ENCODE measurements at regions not wholly inside any gene's neighbourhood (a gene's known extent, or its start where the extent isn't known, plus 50 kb on each side); places are given as distances from the start of the nearest gene placed in this dataset.

- TF ChIP-seq POLR2AphosphoS5 (IDR thresholded peaks at IDR 0.05) (no peak), CTCF (IDR thresholded peaks at IDR 0.05 in 8 of 11, conservative IDR thresholded peaks at IDR 0.05 in 3 of 11) (no peak)
These were observed 688.9 kb upstream of the POT1 start for GRCh38 chr7:125618516-125618915.

Measured in spleen (tissue), 7 donors.